GM21526 (cell line): ENCODE measurements at regions not wholly inside any gene's neighbourhood (a gene's known extent, or its start where the extent isn't known, plus 50 kb on each side); places are given as distances from the start of the nearest gene placed in this dataset.

Source experiments
- ATAC-seq: cut with Tn5 transposase; IDR thresholded peaks from one replicate; pipeline ENCODE4 v1.9.1; 2021; ENCODE audit warnings: moderate library complexity; ENCODE audit not compliant: unreplicated experiment, low FRiP score

- no peak for ATAC-seq
Measured at GRCh38 chr15:70200511-70201424, 103.1 kb upstream of the TLE3 start.

- no peak for ATAC-seq
Measured at GRCh38 chr15:70199540-70200410, 102.1 kb upstream of the TLE3 start.

GRCh38 chr15:70199124-70199482 lies 101.4 kb upstream of the TLE3 start:
- ATAC-seq, result no peak

GRCh38 chr15:70198441-70199123 lies 100.9 kb upstream of the TLE3 start:
- no peak for ATAC-seq

GRCh38 chr15:70197945-70198361 lies 100.2 kb upstream of the TLE3 start:
- no peak for ATAC-seq

DNA sequence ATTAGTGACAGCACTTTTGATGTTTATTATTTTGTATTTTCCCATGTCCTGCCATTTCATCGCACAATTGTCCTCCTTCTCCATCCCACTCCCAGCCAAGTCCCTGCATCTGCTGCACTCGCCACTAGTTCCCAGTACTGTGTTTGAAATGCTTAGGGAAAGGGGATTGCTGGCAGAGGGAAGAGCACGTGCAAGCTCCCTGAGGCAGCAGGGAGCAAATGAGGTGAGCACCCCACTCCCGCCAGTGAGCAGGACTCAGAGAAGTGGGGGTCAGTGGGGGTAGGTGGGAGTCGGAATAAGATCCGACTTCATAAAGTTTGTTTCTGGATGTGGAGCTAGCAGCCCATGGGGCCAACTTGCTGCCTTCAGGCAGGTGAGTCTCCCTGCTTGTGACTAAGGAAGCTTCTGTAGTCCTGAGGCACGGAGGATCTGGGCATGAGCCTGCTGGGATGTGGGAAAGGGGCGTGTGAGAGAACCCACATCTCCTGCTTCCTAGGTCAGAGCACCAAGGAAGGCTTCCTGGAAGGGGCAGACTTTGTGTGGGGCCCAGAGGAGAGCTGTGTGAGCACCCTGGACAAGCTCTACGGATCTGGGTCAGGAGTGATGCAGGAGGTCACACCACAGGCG lies 99.7 kb upstream of the TLE3 start:
- no peak for ATAC-seq

- no peak for ATAC-seq
Measured at GRCh38 chr15:70196372-70197316, 98.9 kb upstream of the TLE3 start.

- ATAC-seq, result no peak
Measured at GRCh38 chr15:70195587-70196305, 98.0 kb upstream of the TLE3 start.

DNA sequence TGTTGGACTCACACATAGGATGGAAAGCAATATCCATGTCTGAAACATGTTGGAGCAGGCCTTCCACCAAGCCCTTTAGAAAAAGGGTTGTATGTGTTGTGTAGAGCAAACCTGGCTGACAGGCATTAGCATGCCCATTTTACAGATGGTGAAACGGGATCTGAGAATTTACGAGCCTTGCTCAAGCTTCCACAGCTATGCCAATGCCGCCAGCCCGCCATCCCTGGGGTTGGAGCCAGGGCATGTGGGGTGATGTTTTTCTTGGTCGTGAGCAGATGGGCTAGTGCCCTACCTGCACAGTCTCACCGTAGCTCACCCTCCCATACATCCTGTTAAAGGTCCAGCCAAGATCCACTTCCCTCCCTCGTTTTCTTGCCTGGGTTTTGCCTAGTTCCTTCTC lies 97.5 kb upstream of the TLE3 start:
- no peak for ATAC-seq

- ATAC-seq, result no peak
Measured at GRCh38 chr15:70194266-70194665, 96.5 kb upstream of the TLE3 start.

- ATAC-seq, result no peak
Measured at GRCh38 chr15:70193734-70194133, 96.0 kb upstream of the TLE3 start.

DNA sequence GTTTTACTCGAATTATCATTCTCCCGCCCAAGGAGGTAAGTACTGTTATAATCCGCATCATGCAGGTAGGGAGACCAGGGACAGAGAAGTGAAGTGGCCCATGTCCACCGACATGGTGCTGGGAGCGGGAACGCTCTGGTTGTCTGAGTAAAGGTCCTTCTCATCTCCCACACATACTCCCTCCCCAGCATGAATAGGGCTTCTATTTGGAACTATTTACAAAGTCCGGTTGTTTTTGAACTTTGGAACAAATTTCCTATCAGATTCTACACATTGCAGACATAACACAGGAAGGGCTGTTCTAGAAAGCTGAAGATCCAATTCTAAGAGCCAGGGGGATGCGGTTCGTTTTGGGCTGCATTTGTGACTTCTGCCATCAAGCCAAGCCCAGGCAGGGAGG lies 94.8 kb upstream of the TLE3 start:
- no peak for ATAC-seq

- ATAC-seq, result no peak
Measured at GRCh38 chr15:70192041-70192440, 94.3 kb upstream of the TLE3 start.

GRCh38 chr15:70190965-70191364 lies 93.2 kb upstream of the TLE3 start:
- no peak for ATAC-seq

- no peak for ATAC-seq
Measured at GRCh38 chr15:70189826-70190695, 92.3 kb upstream of the TLE3 start.

DNA sequence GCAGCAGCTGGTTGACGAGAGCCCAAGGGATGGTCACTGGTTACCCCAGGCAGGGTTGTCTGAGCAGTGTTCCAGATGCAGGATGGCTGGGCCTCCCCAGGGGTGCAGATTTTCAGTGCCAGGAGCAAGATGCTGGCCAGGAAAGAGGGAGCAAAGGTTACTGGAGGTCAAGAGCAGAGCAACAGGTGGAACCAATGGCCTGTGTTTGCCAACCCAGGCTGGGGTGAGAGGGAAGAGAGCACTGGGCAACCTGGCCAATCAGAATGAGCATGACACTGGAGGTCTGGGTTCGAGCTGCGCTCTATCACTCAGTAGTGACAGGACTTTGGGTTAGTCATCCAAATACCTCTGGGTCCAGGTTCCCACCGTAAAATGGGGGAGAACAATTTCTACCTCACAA lies 90.6 kb upstream of the TLE3 start:
- ATAC-seq, result no peak

GRCh38 chr15:70187331-70187730 lies 89.6 kb upstream of the TLE3 start:
- ATAC-seq, result no peak

DNA sequence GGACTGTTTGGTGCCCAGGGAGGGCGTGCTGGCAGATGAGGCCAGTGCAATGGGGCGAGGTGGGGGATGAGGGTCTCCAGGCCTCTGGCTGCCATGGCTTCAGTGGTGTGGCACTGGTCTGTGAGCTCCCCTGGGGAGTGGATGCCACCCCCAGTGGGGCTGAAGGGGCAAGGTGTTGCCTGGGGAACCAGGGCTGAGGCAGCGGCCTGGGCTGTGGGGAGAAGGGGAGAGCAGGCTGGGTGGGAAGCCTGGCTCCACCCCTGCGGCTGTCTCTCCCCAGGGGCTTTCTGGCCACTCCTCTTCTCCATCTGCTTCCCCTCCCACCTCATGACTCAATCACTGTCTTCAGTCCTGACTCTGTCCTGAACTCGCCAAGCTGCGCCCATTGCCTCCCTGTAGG lies 88.4 kb upstream of the TLE3 start:
- no peak for ATAC-seq
